Colonic mucosa (tissue), 4 donors: ENCODE measurements at regions not wholly inside any gene's neighbourhood (a gene's known extent, or its start where the extent isn't known, plus 50 kb on each side); places are given as distances from the start of the nearest gene placed in this dataset.
A peak's percentile ranks its signal among the peaks of the same experiment; 100 is the strongest.

Experiments used
- DNase-seq: peaks from one replicate; pipeline ENCODE4 v3.0.0-alpha.2; 2020
- H3K27ac ChIP-seq: fragments of 200-600 bp; one replicate; pipeline ENCODE4 v1.8.0; 2021
- H3K27me3 ChIP-seq: fragments of 200-600 bp; one replicate; pipeline ENCODE4 v1.8.0; 2021
- H3K36me3 ChIP-seq: fragments of 200-600 bp; one replicate; pipeline ENCODE4 v1.8.0; 2021
- H3K4me1 ChIP-seq: fragments of 200-600 bp; one replicate; pipeline ENCODE4 v1.8.0; 2021; ENCODE audit warnings: mild to moderate bottlenecking
- H3K4me3 ChIP-seq: fragments of 200-600 bp; one replicate; pipeline ENCODE4 v1.8.0; 2021
- H3K9ac ChIP-seq, 2 donors: one replicate each; pipeline ENCODE4 v1.7.0; 2013; ENCODE audit warnings: control low read depth in 2 of 2, low read depth in 2 of 2, low read length in 2 of 2
- H3K9me3 ChIP-seq: fragments of 200-600 bp; one replicate; pipeline ENCODE4 v1.8.0; 2021
- intact Hi-C: fragments of 100-400 bp; cut with DNase I; formaldehyde crosslinking; loops from one replicate; pipeline ENCODE4 v1.14.1; 2022
- TF ChIP-seq, protein P1 (sequence below): fragments of 200-600 bp; IDR thresholded peaks from one replicate; pipeline ENCODE4 v1.8.0; 2022; ENCODE audit warnings: antibody characterized with exemption, mild to moderate bottlenecking
- donor health status: healthy.
- donor health status: DM: no; HTN: no; CAD: no.
- donor health status: DM: no; HTN: no; CAD: no.

DNA sequence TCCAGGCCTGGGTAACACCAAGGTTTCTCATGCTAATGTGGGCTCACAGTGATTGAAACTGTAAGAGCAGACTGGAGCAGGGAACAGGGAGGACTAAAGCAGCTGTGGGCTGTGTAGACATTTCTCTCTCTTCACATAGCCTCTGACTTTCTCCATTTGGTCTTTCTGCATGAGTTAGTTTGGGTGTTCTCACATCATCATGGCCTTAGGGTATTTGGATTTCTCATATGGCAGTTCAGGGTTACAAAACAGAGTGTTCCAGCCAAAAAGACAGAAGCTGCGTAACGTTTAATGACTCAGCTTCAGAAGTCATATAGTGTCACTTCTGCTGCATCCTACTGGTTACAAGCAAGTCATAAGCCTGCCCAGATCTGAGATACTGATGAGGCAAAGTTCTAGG, 52.0 kb upstream of the OSBPL8 start:
- intact Hi-C loops = no loop called here
- no peak for DNase-seq
- H3K4me3 ChIP-seq = no peak overlapping the region
- H3K4me1 ChIP-seq = no peaks in the 10 kb centered on the region
- no peak overlapping the region for H3K9ac ChIP-seq
- no peaks in the 10 kb centered on the region for H3K27me3 ChIP-seq
- H3K9me3 ChIP-seq = no peaks in the 10 kb centered on the region
- no peaks in the 10 kb centered on the region for H3K36me3 ChIP-seq
- H3K27ac ChIP-seq = no peak overlapping the region
- TF ChIP-seq, protein P1, sequence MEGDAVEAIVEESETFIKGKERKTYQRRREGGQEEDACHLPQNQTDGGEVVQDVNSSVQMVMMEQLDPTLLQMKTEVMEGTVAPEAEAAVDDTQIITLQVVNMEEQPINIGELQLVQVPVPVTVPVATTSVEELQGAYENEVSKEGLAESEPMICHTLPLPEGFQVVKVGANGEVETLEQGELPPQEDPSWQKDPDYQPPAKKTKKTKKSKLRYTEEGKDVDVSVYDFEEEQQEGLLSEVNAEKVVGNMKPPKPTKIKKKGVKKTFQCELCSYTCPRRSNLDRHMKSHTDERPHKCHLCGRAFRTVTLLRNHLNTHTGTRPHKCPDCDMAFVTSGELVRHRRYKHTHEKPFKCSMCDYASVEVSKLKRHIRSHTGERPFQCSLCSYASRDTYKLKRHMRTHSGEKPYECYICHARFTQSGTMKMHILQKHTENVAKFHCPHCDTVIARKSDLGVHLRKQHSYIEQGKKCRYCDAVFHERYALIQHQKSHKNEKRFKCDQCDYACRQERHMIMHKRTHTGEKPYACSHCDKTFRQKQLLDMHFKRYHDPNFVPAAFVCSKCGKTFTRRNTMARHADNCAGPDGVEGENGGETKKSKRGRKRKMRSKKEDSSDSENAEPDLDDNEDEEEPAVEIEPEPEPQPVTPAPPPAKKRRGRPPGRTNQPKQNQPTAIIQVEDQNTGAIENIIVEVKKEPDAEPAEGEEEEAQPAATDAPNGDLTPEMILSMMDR = no peak

DNA sequence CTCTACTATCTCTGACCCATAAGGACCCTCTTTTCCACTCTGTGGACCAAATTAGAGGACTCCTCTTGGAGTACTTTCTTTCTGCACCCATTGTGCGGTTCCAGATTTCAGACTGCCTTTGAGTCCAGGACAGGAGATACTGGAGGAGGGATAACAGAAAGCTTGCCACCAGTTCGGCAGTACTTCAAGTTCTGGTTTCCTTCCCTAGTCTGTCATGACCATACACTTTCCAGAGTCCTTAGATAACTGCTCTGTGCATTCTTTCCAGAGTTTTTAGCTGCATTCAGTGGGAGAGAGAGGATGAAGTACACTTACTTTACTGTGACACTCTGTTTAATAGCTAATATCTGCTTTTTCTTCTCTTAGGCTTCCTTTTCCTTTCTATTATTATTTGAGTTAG, 54.8 kb upstream of the OSBPL8 start:
- no peak overlapping the region for H3K27ac ChIP-seq
- no peaks in the 10 kb centered on the region for H3K9me3 ChIP-seq
- no peaks in the 10 kb centered on the region for H3K27me3 ChIP-seq
- DNase-seq = no peak
- intact Hi-C loops = no loop called here
- no peak overlapping the region for H3K9ac ChIP-seq
- H3K36me3 ChIP-seq = no peaks in the 10 kb centered on the region
- TF ChIP-seq, protein P1 = no peak
- no peak overlapping the region for H3K4me3 ChIP-seq
- no peaks in the 10 kb centered on the region for H3K4me1 ChIP-seq

DNA sequence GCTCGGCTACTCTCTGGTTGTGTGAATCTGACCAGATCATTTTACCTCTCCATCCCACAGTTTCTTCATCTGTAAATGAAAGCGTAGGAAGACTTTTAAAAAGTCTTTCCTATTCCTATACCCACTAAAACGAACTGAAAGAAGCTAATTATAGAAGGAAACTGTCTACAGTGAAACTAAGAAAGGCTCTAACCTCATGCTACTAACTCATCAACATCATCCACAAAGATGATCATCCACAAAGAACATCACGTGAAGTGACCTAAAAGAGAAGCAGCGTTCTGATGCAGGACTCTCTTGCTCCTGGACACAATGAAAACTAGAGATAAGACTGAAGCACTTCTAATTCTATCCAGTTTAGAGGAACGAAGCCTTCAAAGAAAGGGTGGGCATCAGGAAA, 58.5 kb upstream of the OSBPL8 start:
- Histone ChIP-seq H3K4me1 (no peaks in the 10 kb centered on the region), H3K4me3 (no peak overlapping the region), H3K36me3 (no peaks in the 10 kb centered on the region), H3K27me3 (no peaks in the 10 kb centered on the region), H3K9me3 (no peaks in the 10 kb centered on the region), H3K27ac (no peak overlapping the region), H3K9ac (no peak overlapping the region)
- DNase-seq = no peak
- intact Hi-C loops = loop anchor here (5.0 kb wide), 2 partner anchors 164 to 309 kb away; no protein-coding TSS in a partner anchor
- TF ChIP-seq, protein P1 = no peak

DNA sequence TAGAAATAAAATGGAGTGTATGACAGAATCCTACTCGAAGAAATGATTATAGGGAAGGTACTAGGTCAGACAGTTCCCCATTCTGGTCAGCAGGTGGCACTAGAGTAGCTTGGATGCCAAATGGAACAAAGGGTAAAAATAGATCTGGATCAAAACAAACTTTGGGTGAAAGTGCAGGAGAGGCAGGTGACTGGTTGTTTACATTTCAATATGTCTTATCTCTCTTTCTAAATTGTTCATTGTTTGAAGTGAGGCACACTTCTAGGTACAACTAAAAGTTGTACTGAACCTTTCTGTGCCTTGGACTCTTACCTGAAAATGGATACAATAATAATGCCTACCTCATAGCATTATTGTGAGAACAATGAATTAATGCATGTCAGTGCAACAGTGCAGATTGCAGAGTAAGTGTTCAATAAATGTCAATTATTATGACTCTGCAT, 62.0 kb upstream of the OSBPL8 start:
- no peak overlapping the region for H3K4me3 ChIP-seq
- no peaks in the 10 kb centered on the region for H3K4me1 ChIP-seq
- TF ChIP-seq, protein P1 = peak; percentile 93
- H3K27me3 ChIP-seq = no peaks in the 10 kb centered on the region
- no peak overlapping the region for H3K9ac ChIP-seq
- no peak overlapping the region for H3K27ac ChIP-seq
- intact Hi-C loops = loop anchor here (2.0 to 5.0 kb wide), 2 partner anchors 171 to 391 kb away; no protein-coding TSS in a partner anchor
- DNase-seq = peak; percentile 83
- H3K36me3 ChIP-seq = no peaks in the 10 kb centered on the region
- H3K9me3 ChIP-seq = no peaks in the 10 kb centered on the region

DNA sequence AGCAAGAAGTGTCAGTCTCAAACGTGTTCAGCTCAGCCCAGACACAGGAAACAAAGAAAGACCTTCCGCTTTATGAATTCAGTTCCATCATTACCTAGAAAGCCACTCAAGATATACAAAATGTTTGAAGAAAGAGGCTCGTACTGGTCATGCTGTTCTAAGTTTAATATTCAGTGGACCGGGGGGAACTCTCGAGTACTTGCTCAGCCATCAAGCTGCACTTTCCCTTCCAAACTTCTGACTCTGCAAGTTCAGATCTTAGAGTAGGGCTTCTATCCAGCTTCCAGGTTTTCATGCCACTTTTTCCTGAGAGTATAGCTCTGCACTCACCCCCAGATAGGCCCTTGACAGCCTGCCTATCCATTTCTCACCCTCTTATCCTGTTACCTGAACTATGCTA, 62.8 kb upstream of the OSBPL8 start:
- Histone ChIP-seq H3K27me3 (no peaks in the 10 kb centered on the region), H3K27ac (no peak overlapping the region), H3K9ac (peak overlapping the region in 1 of 2 donors; percentile 9), H3K9me3 (no peaks in the 10 kb centered on the region), H3K4me3 (no peak overlapping the region), H3K36me3 (no peaks in the 10 kb centered on the region), H3K4me1 (no peaks in the 10 kb centered on the region)
- intact Hi-C loops = loop anchor here (2.0 to 5.0 kb wide), 2 partner anchors 170 to 390 kb away; no protein-coding TSS in a partner anchor
- no peak for DNase-seq
- TF ChIP-seq, protein P1 = no peak
